ENCODE measurements at regions not wholly inside any gene's neighbourhood (a gene's known extent, or its start where the extent isn't known, plus 50 kb on each side); places are given as distances from the start of the nearest gene placed in this dataset.

DNA sequence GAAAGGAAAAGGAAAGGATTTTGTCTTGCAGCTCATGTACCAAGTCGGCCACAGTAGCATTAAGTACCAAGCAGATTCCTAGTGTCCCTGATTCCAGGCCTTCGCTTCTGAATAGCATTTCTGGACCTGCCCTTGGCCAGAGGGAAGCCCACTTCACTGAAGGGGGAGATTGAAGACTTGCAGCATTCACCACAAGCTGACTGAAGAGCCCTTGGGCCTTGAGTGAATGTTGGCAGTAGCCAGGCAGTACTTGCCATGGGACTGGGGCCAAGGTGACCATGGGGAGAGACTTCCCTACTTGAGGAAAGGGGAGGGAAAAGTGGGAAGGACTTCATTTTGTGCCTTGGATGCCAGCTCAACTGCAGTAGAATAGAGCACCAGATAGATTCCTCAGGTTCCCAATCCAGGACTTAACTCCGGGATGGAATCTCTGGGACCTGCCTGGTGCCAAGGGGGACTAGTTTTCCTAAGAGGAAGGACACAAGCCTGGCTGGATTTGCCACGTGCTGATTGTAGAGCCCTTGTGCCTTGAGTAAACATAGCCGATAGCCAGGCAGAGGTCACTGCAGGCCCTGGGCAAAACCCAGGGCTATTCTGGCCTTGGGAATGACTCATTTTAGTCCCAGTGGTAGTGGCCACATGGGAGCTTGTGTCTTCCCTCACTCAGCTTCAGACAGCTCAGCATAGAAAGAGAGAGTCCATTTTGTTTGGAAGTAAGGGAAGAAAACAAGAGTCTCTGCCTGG, 141.7 kb upstream of the KCND2 start:
- TF ChIP-seq POLR2A (IDR thresholded peaks at IDR 0.05) (no peak), EP300 (IDR thresholded peaks at IDR 0.05) (no peak)
- TF ChIP-seq, protein P1, sequence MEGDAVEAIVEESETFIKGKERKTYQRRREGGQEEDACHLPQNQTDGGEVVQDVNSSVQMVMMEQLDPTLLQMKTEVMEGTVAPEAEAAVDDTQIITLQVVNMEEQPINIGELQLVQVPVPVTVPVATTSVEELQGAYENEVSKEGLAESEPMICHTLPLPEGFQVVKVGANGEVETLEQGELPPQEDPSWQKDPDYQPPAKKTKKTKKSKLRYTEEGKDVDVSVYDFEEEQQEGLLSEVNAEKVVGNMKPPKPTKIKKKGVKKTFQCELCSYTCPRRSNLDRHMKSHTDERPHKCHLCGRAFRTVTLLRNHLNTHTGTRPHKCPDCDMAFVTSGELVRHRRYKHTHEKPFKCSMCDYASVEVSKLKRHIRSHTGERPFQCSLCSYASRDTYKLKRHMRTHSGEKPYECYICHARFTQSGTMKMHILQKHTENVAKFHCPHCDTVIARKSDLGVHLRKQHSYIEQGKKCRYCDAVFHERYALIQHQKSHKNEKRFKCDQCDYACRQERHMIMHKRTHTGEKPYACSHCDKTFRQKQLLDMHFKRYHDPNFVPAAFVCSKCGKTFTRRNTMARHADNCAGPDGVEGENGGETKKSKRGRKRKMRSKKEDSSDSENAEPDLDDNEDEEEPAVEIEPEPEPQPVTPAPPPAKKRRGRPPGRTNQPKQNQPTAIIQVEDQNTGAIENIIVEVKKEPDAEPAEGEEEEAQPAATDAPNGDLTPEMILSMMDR (IDR thresholded peaks at IDR 0.05) = no peak

Measured in tibial nerve (tissue), 4 donors.